Kidney (tissue), 13 donors: ENCODE measurements at regions not wholly inside any gene's neighbourhood (a gene's known extent, or its start where the extent isn't known, plus 50 kb on each side); places are given as distances from the start of the nearest gene placed in this dataset.
A peak's percentile ranks its signal among the peaks of the same experiment; 100 is the strongest.

ENCODE experiments used
- DNase-seq, 5 donors: peaks; one replicate each; pipeline ENCODE4 v3.0.0-alpha.2; 2013 to 2020
- FAIRE-seq: peaks from 2 replicates; lab custom pipeline; 2012; peaks lifted over from hg19 to GRCh38; lab: Jason Lieb, UNC
- H3K27ac ChIP-seq, 2 donors: one replicate each; pipeline ENCODE4 v1.7.0; 2013; ENCODE audit warnings: low read depth in 2 of 2, low read length in 2 of 2, inconsistent platforms in 1 of 2
- H3K27me3 ChIP-seq: one replicate; pipeline ENCODE4 v1.7.1; 2013; ENCODE audit warnings: low read length, inconsistent platforms; ENCODE audit not compliant: control insufficient read depth, insufficient read depth
- H3K36me3 ChIP-seq, 3 donors: one replicate each; pipeline versions ENCODE4 v1.7.0 to v1.7.1; 2013; ENCODE audit warnings: low read length in 3 of 3, control low read depth in 1 of 3, inconsistent platforms in 1 of 3; ENCODE audit not compliant: insufficient read depth in 3 of 3, control insufficient read depth in 2 of 3
- H3K4me1 ChIP-seq, 3 donors: one replicate each; pipeline versions ENCODE4 v1.7.0 to v1.7.1; 2013; ENCODE audit warnings: low read length in 3 of 3, inconsistent platforms in 1 of 3, low read depth in 1 of 3; ENCODE audit not compliant: control insufficient read depth in 2 of 3, insufficient read depth in 2 of 3
- H3K4me3 ChIP-seq, 3 donors: one replicate each; pipeline versions ENCODE4 v1.7.0 to v1.8.1; 2013; ENCODE audit warnings: low read length in 3 of 3, control low read depth in 1 of 3, inconsistent platforms in 1 of 3
- H3K9ac ChIP-seq, 3 donors: one replicate each; pipeline versions ENCODE4 v1.7.0 to v1.7.1; 2013; ENCODE audit warnings: low read length in 3 of 3, control low read depth in 1 of 3, inconsistent platforms in 1 of 3
- H3K9me3 ChIP-seq, 3 donors: one replicate each; pipeline versions ENCODE4 v1.7.0 to v1.7.1; 2013; ENCODE audit warnings: low read length in 3 of 3, control low read depth in 1 of 3, inconsistent platforms in 1 of 3; ENCODE audit not compliant: control insufficient read depth in 2 of 3, insufficient read depth in 1 of 3
- CTCF ChIP-seq: IDR thresholded peaks from 3 replicates; pipeline ENCODE4 v1.5.1; 2012; ENCODE audit warnings: mild to moderate bottlenecking, moderate library complexity, borderline replicate concordance; ENCODE audit not compliant: insufficient read depth; ENCODE audit errors: extremely low read depth
- intact Hi-C: fragments of 100-400 bp; cut with DNase I; formaldehyde crosslinking; loops from one replicate; pipeline ENCODE4 v1.11.1; 2022
- donor health status: control.
- donor health status: control.
- donor health status: control.
- donor health status: control.
- donor health status: control.
- donor health status: DM: yes; HTN: yes; CAD: no.
- donor health status: Normal renal cell carcinoma (clear cell type).

GRCh38 chr11:128195057-128195751 is 392.2 kb downstream of the ETS1 start:
- TF ChIP-seq CTCF, result no peak
- no peaks in the 10 kb centered on the region for H3K4me1 ChIP-seq
- intact Hi-C loops, result no loop called here
- H3K4me3 ChIP-seq, result no peak overlapping the region
- H3K27me3 ChIP-seq, result no peaks in the 10 kb centered on the region
- no peak for FAIRE-seq
- H3K9me3 ChIP-seq, result no peaks in the 10 kb centered on the region
- peak in 1 of 5 donors; percentile 72 for DNase-seq
- no peak overlapping the region for H3K27ac ChIP-seq
- no peak overlapping the region for H3K9ac ChIP-seq
- no peaks in the 10 kb centered on the region for H3K36me3 ChIP-seq

GRCh38 chr11:128194216-128194615 is 393.1 kb downstream of the ETS1 start:
- no peaks in the 10 kb centered on the region for H3K27me3 ChIP-seq
- no peaks in the 10 kb centered on the region for H3K4me1 ChIP-seq
- FAIRE-seq (no peak), DNase-seq (no peak)
- H3K36me3 ChIP-seq, result no peaks in the 10 kb centered on the region
- no peak overlapping the region for H3K9ac ChIP-seq
- no peaks in the 10 kb centered on the region for H3K9me3 ChIP-seq
- no peak overlapping the region for H3K27ac ChIP-seq
- intact Hi-C loops, result no loop called here
- no peak for TF ChIP-seq CTCF
- H3K4me3 ChIP-seq, result no peak overlapping the region

- H3K27ac ChIP-seq, result no peak overlapping the region
- H3K9ac ChIP-seq, result no peak overlapping the region
- no peaks in the 10 kb centered on the region for H3K27me3 ChIP-seq
- no peaks in the 10 kb centered on the region for H3K36me3 ChIP-seq
- intact Hi-C loops, result no loop called here
- no peaks in the 10 kb centered on the region for H3K4me1 ChIP-seq
- DNase-seq (no peak), FAIRE-seq (no peak)
- no peaks in the 10 kb centered on the region for H3K9me3 ChIP-seq
- no peak for TF ChIP-seq CTCF
- no peak overlapping the region for H3K4me3 ChIP-seq
Measured at GRCh38 chr11:128193615-128194014, 393.7 kb downstream of the ETS1 start.

- H3K27me3 ChIP-seq, result no peaks in the 10 kb centered on the region
- H3K4me3 ChIP-seq, result no peak overlapping the region
- no peak for FAIRE-seq
- H3K9me3 ChIP-seq, result no peaks in the 10 kb centered on the region
- H3K9ac ChIP-seq, result no peak overlapping the region
- H3K27ac ChIP-seq, result no peak overlapping the region
- no peaks in the 10 kb centered on the region for H3K4me1 ChIP-seq
- H3K36me3 ChIP-seq, result no peaks in the 10 kb centered on the region
- intact Hi-C loops, result no loop called here
- no peak for DNase-seq
- TF ChIP-seq CTCF, result no peak
Measured at GRCh38 chr11:128190312-128190711, 397.0 kb downstream of the ETS1 start.
